ENCODE measurements at regions not wholly inside any gene's neighbourhood (a gene's known extent, or its start where the extent isn't known, plus 50 kb on each side); places are given as distances from the start of the nearest gene placed in this dataset.

DNA sequence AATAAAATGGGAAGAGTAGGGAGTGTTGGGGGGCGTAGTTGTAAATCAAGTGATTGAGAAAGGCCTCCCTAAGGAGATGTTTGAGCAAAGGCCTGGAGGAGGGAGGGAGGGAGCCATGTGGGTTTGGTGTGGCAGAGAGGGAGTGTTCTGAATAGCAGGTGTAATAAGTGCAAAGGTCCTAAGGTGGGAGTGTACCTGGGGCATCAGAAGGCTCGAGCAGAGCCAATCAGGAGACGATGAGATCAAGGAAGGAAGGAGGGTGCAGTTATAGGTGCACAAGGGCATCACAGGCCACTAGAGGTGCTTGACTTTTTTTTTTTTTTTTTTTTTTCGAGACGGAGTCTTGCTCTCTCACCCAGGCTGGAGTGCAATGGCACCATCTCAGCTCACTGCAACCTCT, 77.9 kb upstream of the PLXNC1 start:
- H4K20me1 ChIP-seq (ENCODE audit: control insufficient read depth, insufficient read depth), result no peaks in the 10 kb centered on the region

More for the DNA sequence above, 77.9 kb upstream of the PLXNC1 start:
- H3K79me2 ChIP-seq (ENCODE audit: control insufficient read depth, insufficient read depth, low read length), result no peaks in the 10 kb centered on the region
- no peaks in the 10 kb centered on the region; a peak in 1 of 4 replicates for H3K27me3 ChIP-seq (replicated peaks in 1 of 2; ENCODE audit: control insufficient read depth in 2 of 2, insufficient read depth in 2 of 2, low read length in 1 of 2)
- H3K4me3 ChIP-seq, result no peak overlapping the region
- H3K4me1 ChIP-seq (ENCODE audit: control insufficient read depth, insufficient read depth, low read length), result no peaks in the 10 kb centered on the region
- no peak overlapping the region for H3K4me2 ChIP-seq (ENCODE audit: control insufficient read depth, insufficient read depth)
- 48% methylated on average over 3 of the region's 5 CpGs for WGBS (ENCODE audit: insufficient coverage, insufficient replicate concordance, low lambda C conversion rate, missing lambda C conversion rate)
- no peak overlapping the region for H2AFZ ChIP-seq (ENCODE audit: control insufficient read depth, low read depth, low read length)
- POLR2A ChIA-PET, result no interaction called here
- H3K27ac ChIP-seq (ENCODE audit: control insufficient read depth, insufficient read depth), result no peak overlapping the region
- H3K36me3 ChIP-seq (ENCODE audit: control insufficient read depth in 2 of 2, insufficient read depth in 2 of 2, low read length in 1 of 2), result no peaks in the 10 kb centered on the region
- no TSS peak for BruUV-seq (replicated peaks)
- intact Hi-C loops (cut with micrococcal nuclease; ENCODE audit: unreplicated experiment), result no loop called here
- no peaks in the 10 kb centered on the region for H3K9me3 ChIP-seq (replicated peaks; ENCODE audit: control insufficient read depth, insufficient read depth, low read length)
- TF ChIP-seq, protein P1, sequence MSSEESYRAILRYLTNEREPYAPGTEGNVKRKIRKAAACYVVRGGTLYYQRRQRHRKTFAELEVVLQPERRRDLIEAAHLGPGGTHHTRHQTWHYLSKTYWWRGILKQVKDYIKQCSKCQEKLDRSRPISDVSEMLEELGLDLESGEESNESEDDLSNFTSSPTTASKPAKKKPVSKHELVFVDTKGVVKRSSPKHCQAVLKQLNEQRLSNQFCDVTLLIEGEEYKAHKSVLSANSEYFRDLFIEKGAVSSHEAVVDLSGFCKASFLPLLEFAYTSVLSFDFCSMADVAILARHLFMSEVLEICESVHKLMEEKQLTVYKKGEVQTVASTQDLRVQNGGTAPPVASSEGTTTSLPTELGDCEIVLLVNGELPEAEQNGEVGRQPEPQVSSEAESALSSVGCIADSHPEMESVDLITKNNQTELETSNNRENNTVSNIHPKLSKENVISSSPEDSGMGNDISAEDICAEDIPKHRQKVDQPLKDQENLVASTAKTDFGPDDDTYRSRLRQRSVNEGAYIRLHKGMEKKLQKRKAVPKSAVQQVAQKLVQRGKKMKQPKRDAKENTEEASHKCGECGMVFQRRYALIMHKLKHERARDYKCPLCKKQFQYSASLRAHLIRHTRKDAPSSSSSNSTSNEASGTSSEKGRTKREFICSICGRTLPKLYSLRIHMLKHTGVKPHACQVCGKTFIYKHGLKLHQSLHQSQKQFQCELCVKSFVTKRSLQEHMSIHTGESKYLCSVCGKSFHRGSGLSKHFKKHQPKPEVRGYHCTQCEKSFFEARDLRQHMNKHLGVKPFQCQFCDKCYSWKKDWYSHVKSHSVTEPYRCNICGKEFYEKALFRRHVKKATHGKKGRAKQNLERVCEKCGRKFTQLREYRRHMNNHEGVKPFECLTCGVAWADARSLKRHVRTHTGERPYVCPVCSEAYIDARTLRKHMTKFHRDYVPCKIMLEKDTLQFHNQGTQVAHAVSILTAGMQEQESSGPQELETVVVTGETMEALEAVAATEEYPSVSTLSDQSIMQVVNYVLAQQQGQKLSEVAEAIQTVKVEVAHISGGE (CRISPR knock-in tag; IDR thresholded peaks at IDR 0.05), result no peak
- TF ChIP-seq BCL11A (IDR thresholded peaks at IDR 0.05; ENCODE audit: low read depth, low read length) (no peak), POLR2AphosphoS5 (IDR thresholded peaks at IDR 0.05; ENCODE audit: low read length) (no peak)
- no peak overlapping the region for H3K9ac ChIP-seq (ENCODE audit: control insufficient read depth, insufficient read depth, low read length)
- DNase-seq (ENCODE audit: low read depth, low spot score), result no peak
- in situ Hi-C loops (cut with MboI), result no loop called here
- SMC1A ChIA-PET (ENCODE audit: uncharacterized antibody, unreplicated experiment), result interaction anchor here (0.8 kb wide), 1 partner anchor 32 kb away, joined by 3 read pairs; no protein-coding TSS in a partner anchor
- ATAC-seq, result no peak
- RAD21 ChIA-PET (ENCODE audit: unreplicated experiment), result interaction anchor here (0.6 kb wide), 1 partner anchor 32 kb away, joined by 4 read pairs; no protein-coding TSS in a partner anchor
- CTCF ChIA-PET, result no interaction called here
- FAIRE-seq, result no peak
